AG04450 (cell line): ENCODE measurements at regions not wholly inside any gene's neighbourhood (a gene's known extent, or its start where the extent isn't known, plus 50 kb on each side); places are given as distances from the start of the nearest gene placed in this dataset.

ENCODE experiments used
- CTCF ChIA-PET: fragments of 300-600, 350-600 bp; formaldehyde crosslinking; extraction: SDS; loops from one replicate; lab custom pipeline; 2022; ENCODE audit warnings: antibody characterized with exemption, inconsistent platforms; lab: Charles Lee
- POLR2A ChIA-PET: fragments of 350-600 bp; formaldehyde crosslinking; extraction: SDS; loops from one replicate; lab custom pipeline; 2021; ENCODE audit warnings: antibody characterized with exemption, inconsistent platforms; lab: Yijun Ruan, JAX
- DNase-seq: peaks from one replicate; pipeline ENCODE4 v3.0.0-alpha.2; 2011; ENCODE audit warnings: low read depth, low spot score
- H3K27ac ChIP-seq: one replicate; pipeline ENCODE4 v1.5.1; 2012; ENCODE audit warnings: low read depth, low read length, control low read depth
- H3K27me3 ChIP-seq: one replicate; pipeline ENCODE4 v1.6.0; 2012; ENCODE audit warnings: low read length; ENCODE audit not compliant: control insufficient read depth, insufficient read depth
- H3K4me3 ChIP-seq: 2 replicates; pipeline ENCODE4 v1.5.1; 2011; ENCODE audit warnings: mild to moderate bottlenecking, low read depth, low read length, control low read depth
- H3K9me3 ChIP-seq: 2 replicates; pipeline ENCODE4 v1.5.1; 2012; ENCODE audit warnings: low read length; ENCODE audit not compliant: control insufficient read depth, insufficient read depth
- CTCF ChIP-seq: IDR thresholded peaks from 2 replicates; pipeline ENCODE4 v1.5.1; 2011; ENCODE audit warnings: low read depth, low read length, control low read depth, inconsistent platforms

GRCh38 chr1:193706766-193707165, 520.4 kb upstream of the B3GALT2 start:
- POLR2A ChIA-PET = interaction anchor here (0.9 kb wide), 1 partner anchor 79 kb away, joined by 3 read pairs; no protein-coding TSS in a partner anchor
- no peaks in the 10 kb centered on the region for H3K27me3 ChIP-seq
- no peak overlapping the region for H3K27ac ChIP-seq
- no peak for TF ChIP-seq CTCF
- CTCF ChIA-PET = interaction anchor here (1.6 kb wide), 1 partner anchor 516 kb away, joined by 7 read pairs; no protein-coding TSS in a partner anchor
- H3K9me3 ChIP-seq = no peaks in the 10 kb centered on the region
- no peak for DNase-seq
- no peak overlapping the region for H3K4me3 ChIP-seq

GRCh38 chr1:193705554-193705981, 519.2 kb upstream of the B3GALT2 start:
- no peak for DNase-seq
- H3K27ac ChIP-seq = no peak overlapping the region
- no peak for TF ChIP-seq CTCF
- H3K27me3 ChIP-seq = no peaks in the 10 kb centered on the region
- ChIA-PET POLR2A (no interaction called here), CTCF (no interaction called here)
- no peak overlapping the region for H3K4me3 ChIP-seq
- no peaks in the 10 kb centered on the region for H3K9me3 ChIP-seq

GRCh38 chr1:193703655-193704054, 517.2 kb upstream of the B3GALT2 start:
- H3K4me3 ChIP-seq = no peak overlapping the region
- no peak for TF ChIP-seq CTCF
- CTCF ChIA-PET = no interaction called here
- no peak for DNase-seq
- H3K9me3 ChIP-seq = no peaks in the 10 kb centered on the region
- POLR2A ChIA-PET = no interaction called here
- no peak overlapping the region for H3K27ac ChIP-seq
- no peaks in the 10 kb centered on the region for H3K27me3 ChIP-seq

GRCh38 chr1:193703121-193703520, 516.7 kb upstream of the B3GALT2 start:
- no peaks in the 10 kb centered on the region for H3K9me3 ChIP-seq
- H3K4me3 ChIP-seq = no peak overlapping the region
- H3K27me3 ChIP-seq = no peaks in the 10 kb centered on the region
- ChIA-PET CTCF (no interaction called here), POLR2A (no interaction called here)
- no peak for TF ChIP-seq CTCF
- DNase-seq = no peak
- H3K27ac ChIP-seq = no peak overlapping the region

GRCh38 chr1:193701759-193702158, 515.3 kb upstream of the B3GALT2 start:
- no peak overlapping the region for H3K4me3 ChIP-seq
- ChIA-PET POLR2A (no interaction called here), CTCF (interaction anchor here (1.1 kb wide), 1 partner anchor 511 kb away, joined by 3 read pairs; no protein-coding TSS in a partner anchor)
- no peak for DNase-seq
- no peak for TF ChIP-seq CTCF
- no peaks in the 10 kb centered on the region for H3K27me3 ChIP-seq
- no peak overlapping the region for H3K27ac ChIP-seq
- no peaks in the 10 kb centered on the region for H3K9me3 ChIP-seq
